HG02885 (cell line): ENCODE measurements at regions not wholly inside any gene's neighbourhood (a gene's known extent, or its start where the extent isn't known, plus 50 kb on each side); places are given as distances from the start of the nearest gene placed in this dataset.

Experiments
- ATAC-seq: cut with Tn5 transposase; IDR thresholded peaks from one replicate; pipeline ENCODE4 v1.9.1; 2021; ENCODE audit warnings: mild to moderate bottlenecking; ENCODE audit not compliant: unreplicated experiment, poor library complexity

DNA sequence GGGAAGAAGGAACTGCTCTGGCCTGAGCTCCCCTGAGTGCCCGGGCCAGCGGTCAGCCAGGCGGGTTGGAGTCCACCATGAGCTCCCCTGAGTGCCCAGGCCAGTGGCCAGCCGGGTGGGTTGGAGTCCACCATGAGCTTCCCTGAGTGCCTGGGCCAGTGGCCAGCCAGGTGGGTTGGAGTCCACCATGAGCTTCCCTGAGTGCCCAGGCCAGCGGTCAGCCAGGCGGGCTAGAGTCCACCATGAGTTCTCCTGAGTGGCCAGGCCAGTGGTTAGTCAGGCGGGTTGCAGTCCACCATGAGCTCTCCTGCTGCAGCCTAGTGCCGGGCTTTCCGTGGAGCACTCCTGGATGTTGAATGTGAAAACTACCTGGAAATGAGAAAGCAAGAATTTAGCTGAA, 844.0 kb downstream of the TBC1D22A start:
- no peak for ATAC-seq

- ATAC-seq, result no peak
These were observed 843.4 kb downstream of the TBC1D22A start for GRCh38 chr22:47605886-47606285.

- ATAC-seq, result no peak
These were observed 843.0 kb downstream of the TBC1D22A start for GRCh38 chr22:47605441-47605840.

GRCh38 chr22:47604563-47604962, 842.1 kb downstream of the TBC1D22A start:
- ATAC-seq, result no peak

GRCh38 chr22:47602732-47603131, 840.3 kb downstream of the TBC1D22A start:
- ATAC-seq, result no peak

DNA sequence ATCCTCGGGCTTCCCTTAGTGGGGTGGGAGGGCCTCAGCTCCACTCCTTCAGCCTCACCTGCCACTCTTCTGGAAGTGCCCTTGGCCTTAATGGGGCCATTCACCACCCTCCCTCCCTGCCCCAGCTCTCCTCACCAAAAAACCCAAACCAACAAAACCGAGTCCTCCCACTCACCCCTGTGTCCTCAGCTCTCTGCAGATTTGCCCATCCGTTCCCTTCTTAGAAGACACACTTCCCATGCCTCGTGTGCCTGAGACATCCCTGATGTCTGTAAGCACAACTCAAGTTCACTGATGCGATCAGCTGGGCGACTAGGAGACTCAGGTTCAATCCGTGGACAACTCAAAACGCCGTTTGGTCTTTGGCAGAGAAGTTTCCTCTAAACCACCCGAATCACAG, 839.2 kb downstream of the TBC1D22A start:
- no peak for ATAC-seq

GRCh38 chr22:47600791-47601625, 838.6 kb downstream of the TBC1D22A start:
- ATAC-seq, result no peak

GRCh38 chr22:47600281-47600680, 837.8 kb downstream of the TBC1D22A start:
- no peak for ATAC-seq

GRCh38 chr22:47599753-47600152, 837.3 kb downstream of the TBC1D22A start:
- no peak for ATAC-seq

DNA sequence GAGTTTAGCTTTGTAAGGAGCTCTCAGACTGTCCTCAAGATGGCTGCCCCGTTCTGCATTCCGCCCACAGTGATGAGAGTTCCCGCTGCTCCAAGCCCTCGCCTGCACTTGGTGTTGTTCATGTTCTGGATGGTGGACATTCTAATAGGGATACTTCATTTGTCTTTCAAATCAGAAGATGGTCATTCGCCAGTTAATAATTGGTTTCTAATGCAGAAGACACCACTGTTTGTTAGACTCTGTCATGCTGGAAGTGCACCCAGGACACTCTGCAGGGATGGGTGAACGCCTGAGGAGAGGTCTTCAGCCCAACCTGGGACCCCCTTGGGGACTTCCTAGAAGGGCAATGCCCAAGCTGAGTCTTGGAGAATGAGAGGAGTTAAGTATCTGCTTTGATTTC, 836.4 kb downstream of the TBC1D22A start:
- no peak for ATAC-seq

DNA sequence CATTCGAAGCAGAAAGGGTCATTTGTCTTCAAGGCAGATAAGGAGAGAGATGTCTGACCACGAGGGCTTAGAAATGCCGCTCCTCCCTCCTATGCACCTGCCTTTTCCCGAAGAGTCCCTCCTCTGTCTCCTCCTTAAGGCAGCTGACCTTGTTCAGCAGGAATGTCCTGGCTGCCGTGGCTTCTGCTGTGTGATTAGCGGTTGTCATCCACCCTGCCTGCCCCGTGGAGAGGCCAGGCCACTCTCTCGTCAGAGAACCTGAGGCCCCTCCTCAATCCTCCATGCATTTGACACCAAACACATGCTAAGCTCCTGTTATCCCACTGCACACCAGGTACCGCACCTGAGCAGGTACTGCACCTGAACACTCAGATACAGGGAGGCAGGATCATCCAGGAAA, 834.6 kb downstream of the TBC1D22A start:
- no peak for ATAC-seq

DNA sequence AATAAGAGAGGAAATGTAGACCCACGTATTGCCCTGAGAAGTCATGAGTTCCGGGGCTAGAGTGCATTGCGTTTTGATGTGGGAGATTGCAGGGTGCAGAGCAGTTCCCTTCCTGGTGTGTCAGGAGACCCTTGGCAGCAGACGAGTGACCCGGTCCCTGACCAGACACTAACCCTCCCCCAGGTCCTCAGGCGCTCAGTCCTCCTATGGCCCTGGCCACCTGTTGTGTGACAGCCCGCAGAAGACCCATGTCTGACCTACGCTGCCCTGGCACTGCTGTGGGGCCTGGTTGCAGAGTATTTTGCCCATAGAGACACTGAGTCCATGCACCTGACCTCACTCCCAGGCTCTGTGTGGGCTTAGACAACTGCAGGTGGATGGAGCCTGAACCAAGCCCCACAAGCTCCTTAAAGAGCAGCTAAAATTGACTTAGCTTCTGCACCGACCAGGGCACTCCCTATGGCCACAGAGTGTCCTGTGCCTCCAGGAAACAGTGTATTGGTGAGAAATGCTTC, 833.8 kb downstream of the TBC1D22A start:
- ATAC-seq, result no peak

DNA sequence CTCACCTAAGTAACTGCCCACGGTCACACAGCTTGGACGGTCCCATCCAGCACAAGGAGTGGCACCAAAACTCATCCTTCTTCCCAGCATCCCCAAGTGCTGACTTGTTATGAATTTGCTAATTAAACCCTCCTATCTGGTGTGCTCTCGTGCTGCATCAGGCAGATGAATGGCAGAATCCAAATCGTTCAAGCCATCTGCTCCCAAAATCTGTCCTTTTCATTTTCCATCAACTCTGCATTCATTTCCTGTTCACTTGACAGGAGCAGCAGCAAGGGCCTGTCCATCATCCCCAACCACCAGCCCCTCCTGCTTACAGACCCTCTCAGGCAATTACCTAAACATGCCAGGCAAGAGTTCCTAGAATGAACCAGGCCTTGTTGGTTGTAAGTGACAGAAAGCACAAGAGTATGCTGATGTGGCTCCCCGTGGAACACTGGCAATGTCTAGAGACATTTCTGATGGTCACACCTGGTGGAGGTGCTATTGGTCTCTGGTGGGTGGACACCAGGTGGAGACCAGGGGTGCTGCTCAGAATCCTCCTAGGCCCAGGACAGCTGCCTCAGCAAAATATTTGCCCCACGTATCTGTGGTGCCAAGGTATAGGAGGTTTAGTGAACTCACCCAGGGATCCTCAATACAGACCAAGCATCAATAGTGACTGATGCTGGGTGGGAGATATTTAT, 832.5 kb downstream of the TBC1D22A start:
- no peak for ATAC-seq

DNA sequence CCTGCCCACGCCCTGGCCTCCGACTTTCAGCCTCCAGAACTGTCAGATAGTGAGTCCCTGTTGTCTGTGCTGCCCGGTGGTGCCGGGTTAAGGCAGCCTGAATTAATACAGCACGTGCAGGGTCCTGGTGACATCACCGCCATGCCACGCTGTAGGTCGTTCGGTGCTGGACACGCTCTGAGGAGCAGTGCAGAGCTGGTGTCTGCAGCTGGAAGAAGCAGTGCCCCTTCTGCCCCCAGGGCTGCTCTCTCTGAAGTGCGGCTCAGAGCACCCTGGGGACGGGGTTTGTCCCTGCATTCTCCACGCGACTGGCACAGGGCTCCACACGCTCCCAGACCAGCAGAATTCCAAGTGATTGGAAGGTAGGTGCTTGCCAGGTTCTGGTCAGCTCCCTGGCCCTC, 831.5 kb downstream of the TBC1D22A start:
- no peak for ATAC-seq

- no peak for ATAC-seq
These were observed 830.8 kb downstream of the TBC1D22A start for GRCh38 chr22:47593291-47593690.

- ATAC-seq, result no peak
These were observed 830.3 kb downstream of the TBC1D22A start for GRCh38 chr22:47592791-47593190.

DNA sequence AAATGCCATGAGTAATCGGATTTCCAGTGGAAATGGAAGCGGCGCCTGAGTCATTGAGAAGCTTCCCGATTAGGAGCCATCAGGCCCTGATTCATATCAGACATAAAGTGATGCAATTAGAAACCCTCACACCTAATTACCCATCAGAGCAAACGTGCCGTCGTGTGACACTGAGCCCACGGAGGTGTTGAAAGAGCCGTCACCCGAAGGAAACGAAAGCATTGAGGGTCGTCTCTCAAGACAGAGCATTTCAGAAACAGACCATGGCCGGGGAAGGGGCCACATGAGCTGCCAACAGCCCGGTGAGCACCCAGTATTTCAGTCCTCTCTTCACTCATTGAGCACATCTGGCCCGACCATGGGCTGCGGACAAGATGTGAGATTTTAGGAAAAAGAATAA, 829.3 kb downstream of the TBC1D22A start:
- no peak for ATAC-seq

DNA sequence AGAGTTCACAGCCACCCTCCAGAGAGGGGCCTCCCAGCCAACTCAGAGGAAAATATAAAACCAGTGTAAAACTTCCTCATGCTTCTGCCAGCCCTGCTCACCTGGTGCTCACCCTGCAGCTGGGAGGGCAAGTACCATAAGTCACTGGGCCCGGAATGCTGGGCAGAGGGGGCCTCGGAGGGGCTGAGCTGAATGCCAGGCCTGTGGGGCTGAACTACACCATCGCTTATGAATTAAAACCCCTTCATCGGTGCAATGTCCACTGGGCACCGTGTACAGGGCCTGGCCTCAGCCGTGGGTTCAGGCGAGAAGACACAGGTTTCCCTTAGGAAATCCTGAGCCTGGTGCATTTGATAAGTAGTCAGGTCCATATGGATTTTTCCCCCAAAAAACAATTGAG, 828.6 kb downstream of the TBC1D22A start:
- no peak for ATAC-seq

- ATAC-seq, result no peak
These were observed 827.1 kb downstream of the TBC1D22A start for GRCh38 chr22:47589271-47590250.

DNA sequence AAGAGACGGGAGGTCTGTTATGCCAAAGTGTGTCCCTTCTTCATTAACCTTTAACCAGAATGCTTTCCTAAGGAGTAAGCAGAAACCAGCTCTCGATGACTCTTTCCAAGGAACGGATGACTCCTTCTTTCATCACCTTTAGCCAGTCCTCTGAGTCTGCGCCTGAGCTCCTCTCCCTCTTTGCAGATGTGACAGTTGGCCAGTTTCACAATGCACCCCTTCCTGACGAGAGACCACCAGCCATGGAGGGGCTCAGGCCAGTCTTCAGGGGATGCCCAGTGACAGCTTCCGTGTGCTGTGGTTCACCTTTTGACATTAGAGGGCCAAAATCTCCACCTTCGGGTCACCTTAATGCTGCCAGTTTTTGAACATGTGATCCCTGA, 826.1 kb downstream of the TBC1D22A start:
- no peak for ATAC-seq
